ENCODE measurements at regions not wholly inside any gene's neighbourhood (a gene's known extent, or its start where the extent isn't known, plus 50 kb on each side); places are given as distances from the start of the nearest gene placed in this dataset.

- ChIA-PET CTCF (interaction anchor here (0.5 to 0.9 kb wide), 2 partner anchors 35 to 1158 kb away, joined by 4 read pairs; no protein-coding TSS in a partner anchor), POLR2A (no interaction called here)
- no peaks in the 10 kb centered on the region for H3K9me3 ChIP-seq (ENCODE audit: control insufficient read depth, insufficient read depth, low read depth, low read length)
- H3K4me3 ChIP-seq (ENCODE audit: low read depth, low read length) = no peak overlapping the region
- TF ChIP-seq YY2 (tag by site-specific recombination; IDR thresholded peaks at IDR 0.05) (no peak), ZNF223 (tag by site-specific recombination; IDR thresholded peaks at IDR 0.05) (no peak)
- H3K4me1 ChIP-seq (ENCODE audit: control insufficient read depth, insufficient read depth, low read length) = no peaks in the 10 kb centered on the region
- no peak overlapping the region for H3K27ac ChIP-seq (ENCODE audit: extremely low read depth, low read depth, low read length)
- no peaks in the 10 kb centered on the region for H3K36me3 ChIP-seq (ENCODE audit: control insufficient read depth in 2 of 2, insufficient read depth in 1 of 2, low read length in 2 of 2)
Observed at GRCh38 chr4:189088780-189089179, 851.9 kb upstream of the FRG1 start.

GRCh38 chr4:189090174-189090814 is 850.4 kb upstream of the FRG1 start:
- H3K36me3 ChIP-seq (ENCODE audit: control insufficient read depth in 2 of 2, insufficient read depth in 1 of 2, low read length in 2 of 2) = no peaks in the 10 kb centered on the region
- no peak overlapping the region for H3K4me3 ChIP-seq (ENCODE audit: low read depth, low read length)
- no peak overlapping the region for H3K27ac ChIP-seq (ENCODE audit: extremely low read depth, low read depth, low read length)
- TF ChIP-seq SP2 (tag by site-specific recombination; IDR thresholded peaks at IDR 0.05) (no peak), FEZF1 (tag by site-specific recombination; IDR thresholded peaks at IDR 0.05) (no peak), ZNF629 (tag by site-specific recombination; IDR thresholded peaks at IDR 0.05) (no peak), HOXD13 (CRISPR knock-in tag; IDR thresholded peaks at IDR 0.05; ENCODE audit: borderline replicate concordance) (no peak), YY1 (tag by site-specific recombination; IDR thresholded peaks at IDR 0.05) (no peak), PRDM2 (tag by site-specific recombination; IDR thresholded peaks at IDR 0.05; ENCODE audit: borderline replicate concordance) (no peak), ZNF2 (tag by site-specific recombination; IDR thresholded peaks at IDR 0.05) (no peak), ZNF658 (tag by site-specific recombination; IDR thresholded peaks at IDR 0.05) (no peak), ZNF311 (tag by site-specific recombination; IDR thresholded peaks at IDR 0.05; ENCODE audit: borderline replicate concordance) (no peak), ZNF670 (tag by site-specific recombination; IDR thresholded peaks at IDR 0.05; ENCODE audit: low read depth) (no peak), ZNF707 (tag by site-specific recombination; IDR thresholded peaks at IDR 0.05) (no peak), ZNF169 (tag by site-specific recombination; IDR thresholded peaks at IDR 0.05) (no peak), ZNF24 (tag by site-specific recombination; IDR thresholded peaks at IDR 0.05) (no peak), ZBTB44 (tag by site-specific recombination; IDR thresholded peaks at IDR 0.05) (no peak)
- no peaks in the 10 kb centered on the region for H3K9me3 ChIP-seq (ENCODE audit: control insufficient read depth, insufficient read depth, low read depth, low read length)
- ChIA-PET POLR2A (no interaction called here), CTCF (interaction anchor here (0.7 to 1.6 kb wide), 4 partner anchors 9 to 39 kb away, joined by 3 to 4 read pairs (median 4); no protein-coding TSS in a partner anchor)
- no peaks in the 10 kb centered on the region for H3K4me1 ChIP-seq (ENCODE audit: control insufficient read depth, insufficient read depth, low read length)
